SU-DHL-6 (cell line): ENCODE measurements at regions not wholly inside any gene's neighbourhood (a gene's known extent, or its start where the extent isn't known, plus 50 kb on each side); places are given as distances from the start of the nearest gene placed in this dataset.

Source experiments
- CTCF ChIP-seq: fragments of 200-600 bp; sonication (generic); IDR thresholded peaks from one replicate; pipeline ENCODE4 v1.5.1; 2017; ENCODE audit warnings: antibody characterized with exemption, mild to moderate bottlenecking, low read length, moderate library complexity; ENCODE audit not compliant: insufficient read depth, poor library complexity, severe bottlenecking
- EZH2phosphoT487 ChIP-seq: fragments of 200-600 bp; sonication (generic), shearing (Covaris generic); conservative IDR thresholded peaks from 2 replicates; pipeline ENCODE4 v1.6.1; 2018; ENCODE audit warnings: mild to moderate bottlenecking, antibody characterized with exemption, low read length, moderate library complexity, mixed read lengths

DNA sequence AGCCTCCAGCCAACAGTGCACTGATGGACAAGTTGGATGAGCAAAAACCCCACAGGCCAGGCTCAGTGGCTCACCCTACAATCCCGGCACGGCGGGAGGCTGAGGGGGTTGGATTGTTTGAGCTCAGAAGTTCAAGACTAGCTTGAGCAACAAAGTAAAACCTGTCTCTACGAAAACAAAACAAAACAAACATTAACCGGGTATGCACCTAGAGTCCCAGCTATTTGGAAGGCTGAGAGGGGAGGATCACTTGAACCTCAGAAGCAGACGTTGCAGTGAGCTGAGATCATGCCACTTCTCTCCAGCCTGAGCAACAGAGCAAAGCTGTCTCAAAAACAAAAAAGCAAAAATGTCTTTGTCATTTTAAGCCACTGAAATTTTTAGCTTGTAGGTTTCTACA is 55.1 kb upstream of the DMRT1 start:
- no peak for TF ChIP-seq CTCF
- TF ChIP-seq EZH2phosphoT487 = no peak
